Glomerular endothelial cell (primary cell): ENCODE measurements at regions not wholly inside any gene's neighbourhood (a gene's known extent, or its start where the extent isn't known, plus 50 kb on each side); places are given as distances from the start of the nearest gene placed in this dataset.

Experiments used
- DNase-seq: peaks from one replicate; pipeline ENCODE4 v3.0.0-alpha.2; 2011; ENCODE audit warnings: low read depth, low spot score; ENCODE audit errors: extremely low read depth

DNA sequence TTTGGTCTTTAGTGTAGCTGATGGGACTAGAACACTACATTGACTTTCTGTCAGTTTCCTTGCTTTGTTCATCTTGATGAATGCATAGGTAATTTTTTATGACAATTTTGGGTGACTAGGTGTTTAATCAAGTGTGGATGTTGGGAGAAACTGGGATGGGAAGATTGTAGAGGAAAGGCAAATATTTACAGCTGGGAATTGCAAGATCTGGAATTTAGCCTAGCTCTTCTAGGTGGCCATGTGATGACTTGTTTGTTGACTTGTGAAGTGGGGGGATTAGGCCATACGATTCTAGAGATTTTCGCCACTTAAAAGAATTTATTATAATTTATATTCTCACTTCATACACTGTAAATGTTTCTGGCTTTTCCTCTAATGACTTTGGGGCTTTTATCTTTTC is 480.3 kb upstream of the GOT2 start:
- no peak for DNase-seq

DNA sequence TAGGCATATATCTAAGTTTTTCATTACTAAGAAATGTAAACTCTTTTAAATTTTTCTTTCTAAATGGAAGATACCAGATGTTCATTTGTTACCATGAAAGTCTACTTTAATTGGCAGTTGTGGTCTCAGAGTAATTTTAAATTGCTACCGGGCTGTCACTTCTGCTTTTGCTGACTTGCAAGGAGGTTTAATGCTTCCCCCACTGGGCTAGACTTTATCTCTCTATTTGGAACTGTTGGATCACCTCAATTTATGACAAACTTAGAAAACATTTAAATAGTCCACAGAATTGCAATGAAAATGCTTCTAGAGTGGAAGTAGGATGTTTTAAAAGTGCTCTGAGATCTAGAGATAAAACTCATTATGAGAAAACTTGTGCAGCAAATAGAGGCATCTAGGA is 479.8 kb upstream of the GOT2 start:
- no peak for DNase-seq

DNA sequence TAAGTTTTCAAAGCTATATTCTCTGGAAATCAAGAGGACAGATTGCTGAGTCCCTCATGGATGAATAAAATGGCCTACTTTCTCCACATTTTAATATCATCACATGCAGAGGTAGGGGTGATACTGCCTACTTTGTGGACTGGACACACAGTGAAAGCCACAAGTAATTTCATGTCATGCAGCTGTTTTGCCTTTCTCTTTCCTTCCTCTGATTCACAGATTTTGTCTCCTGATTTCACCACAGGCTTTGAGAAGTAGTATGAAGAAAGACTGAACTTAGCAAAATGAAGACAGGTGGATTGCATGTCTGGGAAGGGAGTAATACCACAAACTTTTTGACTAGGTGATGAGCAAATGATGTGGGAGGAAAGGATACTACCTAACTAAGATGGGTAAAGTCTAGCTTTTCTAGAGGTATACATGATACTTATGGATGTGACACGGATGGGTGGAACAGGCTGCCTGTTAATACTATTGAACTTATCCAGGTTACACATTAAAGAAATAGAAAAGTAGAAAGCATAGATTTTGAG is 478.4 kb upstream of the GOT2 start:
- no peak for DNase-seq

DNA sequence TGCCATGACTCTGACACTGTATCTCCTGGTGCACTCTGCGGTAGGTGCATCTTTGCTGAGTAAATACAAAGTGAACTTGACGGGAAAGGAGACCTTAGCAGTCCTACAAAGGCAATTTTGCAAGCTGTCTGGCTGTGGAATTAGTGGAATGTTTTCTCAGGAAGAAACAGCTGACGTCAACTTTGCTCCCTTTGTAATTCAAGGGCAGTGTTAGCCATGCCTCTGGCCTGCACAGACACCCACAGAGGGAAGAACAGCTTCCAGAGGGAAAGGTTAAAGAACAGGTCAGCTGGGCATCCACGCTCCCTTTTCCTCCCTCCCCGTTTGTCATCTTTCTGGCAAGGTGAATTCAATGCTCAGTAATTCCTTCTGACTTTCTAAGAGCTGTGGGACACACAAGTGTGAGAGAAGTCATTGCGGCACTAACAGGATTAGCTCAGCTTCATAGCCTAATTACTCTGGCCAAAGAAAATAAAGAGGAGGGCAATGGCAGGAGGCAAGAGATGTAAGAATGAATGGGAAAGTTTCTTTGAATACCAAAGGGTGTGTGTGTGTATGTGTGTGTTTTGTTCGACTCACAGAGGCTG is 476.9 kb upstream of the GOT2 start:
- peak; percentile 66 for DNase-seq

DNA sequence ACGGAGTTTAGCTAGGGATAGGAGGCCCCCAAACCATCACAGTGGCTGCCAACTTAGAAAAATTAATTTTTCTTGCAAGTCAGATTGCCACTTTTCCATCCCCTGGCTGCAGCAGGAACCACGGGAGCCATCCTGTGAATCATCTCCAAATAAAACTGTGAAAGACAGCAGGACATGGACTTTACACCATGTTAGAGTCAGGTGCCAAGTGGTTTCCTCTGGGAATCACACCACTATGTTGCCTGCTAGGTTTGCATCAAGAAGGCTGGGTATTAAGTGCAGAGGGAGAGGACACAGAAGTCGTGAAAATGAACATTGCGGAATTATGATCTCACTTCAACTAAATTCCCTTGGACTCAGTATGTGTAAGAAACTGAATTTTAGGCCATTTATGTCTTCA is 471.3 kb upstream of the GOT2 start:
- DNase-seq = no peak

DNA sequence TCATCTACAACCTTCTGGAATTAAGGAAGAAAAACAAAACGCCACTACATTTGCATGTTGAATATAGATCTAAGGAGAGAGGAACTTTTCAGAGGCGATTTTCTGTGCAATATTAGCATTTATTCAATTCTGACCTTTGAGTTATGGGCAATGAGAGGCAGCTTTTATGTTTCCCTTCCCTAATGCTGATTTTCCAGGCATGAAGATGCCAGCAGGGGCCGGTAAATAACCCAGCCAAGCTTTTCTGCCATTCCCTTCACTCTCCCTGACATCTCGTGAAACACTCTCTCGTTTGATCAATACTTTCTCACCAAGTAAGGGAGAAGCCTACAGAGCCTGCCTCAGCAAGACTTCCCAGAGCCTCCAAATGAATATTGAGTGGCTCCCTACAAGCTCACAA is 470.5 kb upstream of the GOT2 start:
- no peak for DNase-seq

DNA sequence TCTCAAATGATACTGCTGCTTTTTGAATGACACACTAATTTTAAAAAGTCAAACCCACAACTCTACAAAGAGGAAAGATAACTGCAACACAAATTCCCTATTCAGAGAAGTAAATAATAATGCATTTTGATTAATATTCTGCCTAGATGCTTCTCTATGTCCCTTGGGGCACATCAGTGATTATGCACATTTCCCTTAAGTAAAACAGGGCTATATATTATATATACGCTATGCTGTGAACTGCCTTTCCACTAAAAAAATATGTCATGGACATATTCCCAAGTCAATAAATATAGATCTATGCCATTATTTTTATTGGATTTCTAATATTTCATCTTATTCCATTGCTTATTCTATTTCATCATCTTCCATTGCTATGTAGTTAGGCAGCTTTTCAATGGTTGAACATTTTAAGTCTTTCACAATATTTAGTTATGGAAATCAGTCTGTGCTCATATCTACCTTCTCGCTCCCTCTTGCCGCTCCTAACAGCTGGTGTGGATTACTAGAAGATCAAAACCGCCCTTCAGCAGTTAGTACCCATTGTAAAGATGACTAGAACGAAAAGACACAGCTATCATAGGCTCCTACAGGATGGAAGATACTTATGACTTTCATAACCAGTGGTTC is 468.2 kb upstream of the GOT2 start:
- DNase-seq = no peak

DNA sequence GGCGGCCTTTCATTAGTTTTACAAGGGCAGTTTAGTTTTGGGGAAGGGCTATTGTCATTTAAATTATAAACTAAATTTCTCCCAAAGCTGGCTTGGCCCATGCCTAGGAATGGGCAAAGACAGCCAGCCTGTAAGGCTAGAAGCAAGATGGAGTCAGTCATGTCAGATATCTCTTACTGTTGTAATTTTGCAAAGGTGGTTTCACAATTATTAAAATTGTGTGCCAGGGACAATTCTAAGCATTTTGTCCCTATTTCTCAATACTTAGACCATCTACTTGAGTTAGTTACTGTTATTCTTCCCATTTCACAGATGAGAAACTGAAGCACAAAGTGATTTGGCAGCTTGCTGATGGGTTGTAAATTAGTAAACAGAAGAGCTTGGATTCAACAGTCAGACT is 467.7 kb upstream of the GOT2 start:
- DNase-seq = no peak

DNA sequence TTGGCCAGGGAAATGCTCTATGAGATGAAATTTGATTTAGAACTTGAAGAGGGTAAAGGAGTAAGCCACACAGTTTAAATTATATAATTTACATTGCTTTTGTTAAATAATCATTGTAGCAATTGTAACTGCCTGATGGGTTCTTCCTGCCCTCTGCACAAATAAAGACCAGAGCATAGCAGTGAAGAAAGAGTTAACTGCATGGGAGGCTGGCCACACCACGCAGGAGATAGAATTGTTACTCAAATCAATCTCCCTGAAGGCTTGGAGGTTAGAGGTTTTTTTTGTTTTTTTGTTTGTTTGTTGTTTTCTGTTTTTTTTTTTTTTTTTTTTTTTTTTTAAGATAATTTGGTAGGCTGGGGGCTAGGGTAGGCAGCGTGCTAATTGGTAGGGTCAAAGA is 467.0 kb upstream of the GOT2 start:
- DNase-seq = no peak

DNA sequence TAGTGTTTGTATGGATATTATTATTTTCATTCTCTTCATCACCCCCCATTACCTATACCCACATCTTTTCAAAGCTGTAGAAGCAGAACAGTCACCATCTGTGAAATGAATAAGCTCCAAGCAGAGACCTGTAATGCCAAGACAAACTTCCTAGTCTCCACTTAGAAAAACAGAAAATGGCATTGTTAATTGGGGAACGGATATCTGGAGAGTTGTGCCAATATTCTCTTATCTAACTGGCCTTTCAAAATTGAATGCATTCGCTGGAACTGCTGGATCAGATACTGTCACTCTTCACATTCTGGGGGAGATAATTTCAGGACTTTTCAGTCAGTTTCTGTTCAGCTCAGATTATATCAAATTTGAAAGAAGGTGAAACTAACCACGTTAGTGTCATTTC is 464.4 kb upstream of the GOT2 start:
- DNase-seq = no peak

DNA sequence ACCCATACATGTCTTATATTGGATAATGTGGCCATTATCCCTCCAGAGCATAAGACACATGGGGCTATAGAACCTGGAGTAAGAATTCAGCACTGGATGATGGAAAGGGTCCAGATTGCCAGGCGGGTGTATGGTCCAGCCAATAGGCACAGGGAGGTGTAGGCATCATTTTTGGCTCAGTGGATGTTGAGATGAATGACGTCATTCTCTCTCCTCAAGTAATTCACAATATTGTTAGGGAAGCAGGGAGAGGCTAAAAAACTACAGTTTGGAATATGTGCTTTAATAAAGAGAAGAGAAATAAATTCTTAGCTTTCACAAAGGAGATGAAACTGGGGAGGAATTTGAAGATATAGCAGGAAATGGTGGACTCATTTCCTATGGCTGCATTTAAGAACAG is 461.1 kb upstream of the GOT2 start:
- DNase-seq = no peak

DNA sequence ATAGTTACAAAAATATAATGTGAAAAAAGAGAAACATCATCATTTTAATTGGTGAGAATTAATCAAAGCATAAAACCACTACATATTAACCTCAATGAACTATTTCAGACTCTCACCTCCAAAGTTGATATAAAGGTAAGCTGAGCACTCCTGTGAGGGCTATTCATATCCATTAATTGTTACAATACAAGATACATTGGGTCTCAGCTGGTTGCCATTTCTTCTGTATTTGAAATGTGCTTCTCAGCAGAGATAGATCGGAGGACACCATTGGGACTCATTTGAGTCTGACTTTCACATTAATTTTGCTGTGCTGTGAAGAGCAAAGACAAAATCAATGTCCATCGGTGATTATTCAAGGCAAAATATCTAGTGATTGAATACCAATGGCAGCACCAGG is 459.5 kb upstream of the GOT2 start:
- DNase-seq = no peak

DNA sequence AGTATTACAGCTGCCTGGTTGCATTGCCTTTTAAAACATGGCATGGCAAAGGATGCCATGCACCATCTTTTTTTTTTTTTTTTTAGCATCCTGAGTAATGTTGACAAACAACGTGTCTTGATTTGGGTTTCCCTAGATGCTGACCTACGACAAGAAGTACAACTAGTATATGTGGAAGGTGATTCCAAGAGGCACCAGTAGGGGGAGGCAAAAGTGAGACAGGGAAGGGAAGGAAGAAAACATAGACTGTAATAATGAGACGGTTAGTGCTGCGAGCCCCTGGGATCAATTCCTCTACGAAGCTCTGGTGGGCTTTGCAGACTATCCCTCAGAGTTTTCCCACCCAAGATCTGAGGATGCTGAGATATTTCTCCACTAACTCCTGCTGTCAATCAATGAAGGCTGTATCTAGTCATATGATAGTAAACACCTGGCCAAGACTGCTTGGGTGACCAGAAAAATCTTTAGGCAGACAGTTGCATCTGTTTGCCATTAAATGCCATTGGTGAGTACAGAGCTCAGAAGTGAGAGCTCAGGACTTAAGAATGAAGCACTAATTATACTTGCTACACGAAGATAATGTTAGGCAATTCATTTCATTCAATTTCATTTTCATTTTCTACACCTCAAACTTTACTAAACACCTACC is 458.6 kb upstream of the GOT2 start:
- DNase-seq = no peak

DNA sequence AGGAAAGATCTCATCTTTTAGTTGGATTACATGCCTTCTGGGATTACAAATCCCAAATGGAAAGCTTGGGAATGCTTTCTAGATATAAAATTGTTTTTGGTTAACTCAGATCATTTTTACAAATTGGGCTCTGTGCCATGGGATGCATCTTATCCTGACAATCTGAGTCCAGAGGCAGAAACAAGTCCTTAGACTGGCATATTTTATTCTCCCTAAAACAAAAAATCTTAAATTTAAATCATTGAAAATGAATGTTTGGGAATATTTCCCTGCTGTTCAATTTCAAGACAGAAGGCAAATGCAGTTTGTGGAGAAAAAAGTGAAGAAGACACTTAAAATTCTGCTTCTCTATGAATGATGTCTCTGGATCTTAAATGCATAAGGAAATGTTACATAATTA is 456.6 kb upstream of the GOT2 start:
- no peak for DNase-seq

DNA sequence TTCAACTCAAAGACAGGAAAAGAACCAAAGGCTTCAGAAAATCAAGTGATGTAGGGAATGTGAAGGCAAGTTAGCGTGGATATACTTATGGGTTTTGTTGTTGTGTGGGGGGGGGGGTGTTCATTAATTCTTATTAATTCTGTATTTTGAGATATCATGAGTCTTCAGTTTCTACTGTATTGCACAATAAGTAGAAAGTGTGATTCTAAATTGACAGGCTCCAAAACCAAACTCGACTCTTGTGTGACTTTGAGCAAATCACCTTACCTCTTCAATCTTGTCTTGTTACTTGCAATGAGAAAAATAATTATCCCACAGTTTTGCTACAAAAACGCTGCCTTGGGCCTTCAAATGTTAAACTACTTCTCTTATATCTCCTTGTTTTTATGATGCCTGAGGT is 453.9 kb upstream of the GOT2 start:
- DNase-seq = no peak

DNA sequence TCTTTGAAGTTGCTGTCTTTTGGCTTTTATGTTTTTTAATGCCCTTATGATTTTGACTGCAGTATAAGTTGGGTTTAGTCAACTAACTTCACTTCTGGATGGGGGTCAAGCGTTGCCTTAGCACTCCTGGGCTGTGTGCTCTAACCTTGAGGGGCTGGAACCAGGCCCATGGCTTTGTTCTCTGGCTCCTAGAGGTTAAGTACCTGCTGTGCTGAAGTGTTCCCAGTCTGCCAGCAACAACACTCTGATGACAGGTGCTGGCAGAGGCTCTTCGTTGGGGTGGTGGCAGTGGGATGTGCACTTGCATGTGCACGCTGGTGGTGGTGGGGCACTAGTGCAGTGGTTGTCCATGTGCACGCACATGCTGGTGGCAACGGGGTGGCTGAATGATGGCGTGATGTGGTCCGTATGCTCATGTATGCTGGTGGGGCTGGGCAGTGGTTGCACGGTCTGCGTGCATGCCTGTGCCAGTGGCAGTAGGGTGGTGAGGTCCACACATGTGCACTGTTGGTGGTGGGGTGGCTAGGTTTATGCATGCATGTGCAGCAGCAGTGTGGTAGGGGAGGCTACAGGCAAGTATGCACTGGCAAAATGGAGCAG is 447.8 kb upstream of the GOT2 start:
- no peak for DNase-seq

DNA sequence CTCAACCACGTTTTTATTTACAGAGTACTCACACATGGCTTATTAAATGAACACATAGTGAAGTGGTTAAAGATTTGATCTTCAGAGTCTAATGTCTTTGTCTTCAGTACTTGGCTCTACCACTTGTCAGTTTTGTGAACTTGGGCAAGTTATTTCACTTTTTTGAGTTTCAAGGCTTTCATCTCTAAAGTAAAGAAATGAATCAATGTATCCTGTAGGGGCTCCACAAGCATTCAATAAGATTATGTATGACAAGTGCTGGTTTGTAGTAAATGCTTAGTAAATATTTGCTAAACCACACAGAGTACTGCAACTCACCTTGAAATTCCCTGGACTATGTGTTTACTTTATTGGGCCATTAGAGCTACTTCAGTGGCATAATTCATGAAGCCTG is 446.0 kb upstream of the GOT2 start:
- no peak for DNase-seq

DNA sequence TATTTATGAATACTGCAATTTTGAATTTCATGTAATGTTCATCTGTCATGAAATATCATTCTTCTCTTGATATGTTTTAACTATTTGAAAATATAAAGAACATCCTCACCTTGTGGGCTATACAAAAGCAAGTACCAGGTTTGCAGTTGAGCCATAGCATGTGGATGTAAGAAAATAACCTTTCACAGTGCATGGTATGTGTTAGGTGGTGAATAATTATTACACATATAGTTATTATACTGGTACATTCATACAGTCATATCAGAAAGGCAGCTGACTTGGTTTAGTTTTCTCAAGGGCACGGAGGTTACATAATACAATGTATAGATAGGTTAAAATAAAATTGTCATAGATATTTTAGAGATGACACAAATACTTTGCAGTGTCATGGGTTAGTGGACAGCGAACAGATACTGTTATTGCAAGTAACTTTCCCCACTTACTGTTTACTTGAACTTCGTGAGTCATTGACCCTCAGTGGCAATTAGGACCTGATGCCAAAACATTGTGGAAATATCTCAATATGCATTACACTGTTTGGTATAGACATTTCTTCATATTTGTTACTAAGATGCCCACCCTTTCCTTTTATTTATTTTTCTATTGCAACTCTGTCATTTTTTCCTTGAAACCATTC is 445.4 kb upstream of the GOT2 start:
- no peak for DNase-seq

DNA sequence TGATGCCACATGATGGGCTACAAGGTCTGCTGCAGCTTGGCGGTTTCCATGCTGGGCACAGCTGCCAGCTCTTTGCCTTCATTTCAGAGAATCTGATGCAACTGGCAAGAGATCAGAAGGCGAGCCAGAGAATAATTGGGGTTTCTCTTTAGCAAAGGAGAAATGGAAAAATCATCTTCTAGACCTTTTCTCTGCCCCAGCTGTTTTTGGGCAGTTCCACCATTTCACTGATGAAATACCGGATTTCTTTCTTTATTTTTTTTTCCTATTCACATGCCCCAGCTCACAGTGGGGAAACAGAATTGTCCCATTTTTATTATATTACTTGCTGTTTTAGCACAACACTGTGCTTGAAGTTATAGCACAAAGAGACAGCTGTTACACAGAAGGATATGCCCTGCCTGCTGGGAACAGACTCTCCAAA is 439.3 kb upstream of the GOT2 start:
- DNase-seq = no peak

DNA sequence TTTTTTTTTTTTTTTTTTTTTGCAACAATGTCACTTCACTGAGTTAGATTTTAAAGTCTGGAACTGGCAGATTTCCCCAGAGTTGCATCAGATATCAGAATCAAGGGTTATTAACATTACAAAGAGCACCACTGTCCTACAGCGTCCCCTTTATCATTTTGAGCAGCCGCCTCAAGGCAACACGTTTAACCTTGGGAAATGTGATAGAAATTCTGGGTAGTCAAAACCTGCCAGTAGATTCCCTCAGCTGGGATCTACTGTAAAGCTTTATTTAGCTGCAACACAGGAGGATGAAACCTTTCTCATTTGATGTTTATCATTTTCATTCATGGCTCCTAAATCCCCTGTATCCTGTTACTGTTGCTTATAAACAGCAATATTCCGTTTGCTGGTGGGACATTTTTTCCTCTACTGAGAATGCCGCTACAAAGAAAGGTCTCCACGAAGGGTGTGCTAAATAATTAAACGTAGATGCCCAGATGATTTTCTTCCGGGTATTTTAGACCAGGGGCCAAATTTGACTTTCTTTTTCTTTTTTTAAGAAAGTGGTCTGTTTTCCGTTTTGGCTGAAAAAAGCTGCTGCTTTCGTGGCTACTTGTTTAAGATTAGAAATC is 436.1 kb upstream of the GOT2 start:
- no peak for DNase-seq

DNA sequence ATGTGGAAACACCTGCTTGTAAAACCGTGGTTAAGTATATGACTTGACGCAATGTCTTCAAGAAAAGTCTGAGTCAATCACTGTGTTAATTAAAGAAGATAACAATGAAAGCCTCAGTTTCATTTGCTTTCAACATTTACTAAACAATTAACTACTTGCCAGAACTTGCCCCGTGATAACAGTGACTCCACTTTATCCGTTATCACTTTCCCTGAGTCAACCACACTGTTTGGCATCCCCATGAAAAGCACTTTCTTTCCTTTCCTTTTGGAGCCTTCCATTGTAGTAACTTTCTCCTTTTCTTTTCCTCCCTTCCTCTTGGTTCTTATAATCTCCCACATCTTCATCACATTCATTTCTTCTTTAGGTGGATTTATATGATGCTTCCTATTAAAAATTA is 435.1 kb upstream of the GOT2 start:
- DNase-seq = no peak
